HCT116 (cell line): ENCODE measurements at regions not wholly inside any gene's neighbourhood (a gene's known extent, or its start where the extent isn't known, plus 50 kb on each side); places are given as distances from the start of the nearest gene placed in this dataset.

Source experiments
- ATAC-seq: fragments of 200-7000 bp; cut with Tn5 transposase; 2 replicates; pipeline ENCODE4 v1.9.1; 2020; ENCODE audit warnings: mild to moderate bottlenecking, moderate library complexity
- BruUV-seq: library from RNA; stranded (reverse); fragments of 400-500 nt; replicated peaks from 2 replicates; lab custom pipeline; 2021; lab: Mats Ljungman, UMichigan
- CTCF ChIA-PET: fragments of 300-600 bp; sonication (Branson Sonifier 250); formaldehyde crosslinking; loops from one replicate; lab custom pipeline; 2021; ENCODE audit warnings: antibody characterized with exemption; lab: Charles Lee
- POLR2A ChIA-PET: fragments of 300-600, 350-600 bp; sonication (Branson Sonifier 250); formaldehyde crosslinking; loops from one replicate; lab custom pipeline; 2021; ENCODE audit warnings: antibody characterized with exemption; lab: Charles Lee
- RAD21 ChIA-PET, 2 experiments: fragments of 300-600 bp; sonication (Branson Sonifier 250); formaldehyde crosslinking; loops; one replicate each; lab custom pipeline; 2023; ENCODE audit warnings: low total read pairs in 2 of 2; ENCODE audit not compliant: uncharacterized antibody in 2 of 2, unreplicated experiment in 2 of 2, low non-redundant PET in 1 of 2; lab: Charles Lee
- DNase-seq: peaks from one replicate; pipeline ENCODE4 v3.0.0-alpha.2; 2010; ENCODE audit warnings: low read depth, low spot score
- H2AFZ ChIP-seq: fragments of 200-600 bp; shearing (Covaris generic), sonication (generic); 2 replicates; pipeline ENCODE4 v1.6.1; 2017; ENCODE audit warnings: low read depth, mixed run types, mixed read lengths, antibody characterized with exemption, low read length; ENCODE audit not compliant: poor library complexity, severe bottlenecking
- H3K27ac ChIP-seq: 2 replicates; pipeline ENCODE4 v1.5.1; 2012; ENCODE audit warnings: low read depth, low read length
- H3K27me3 ChIP-seq: fragments of 200-600 bp; sonication (generic); 2 replicates; pipeline ENCODE4 v1.6.1; 2016; ENCODE audit warnings: mixed run types, low read length, mixed read lengths; ENCODE audit not compliant: insufficient read depth
- H3K36me3 ChIP-seq, 2 experiments: fragments of 200-500 bp in 1 of 2; fragments of 200-600 bp in 1 of 2; sonication (Bioruptor generic) in 1 of 2; sonication (generic) in 1 of 2; 2 replicates each; pipeline versions ENCODE4 v1.5.1 to v1.6.1; 2014 to 2016; ENCODE audit warnings: low read length in 2 of 2, inconsistent platforms in 1 of 2, mixed read lengths in 1 of 2, mixed run types in 1 of 2; ENCODE audit not compliant: insufficient read depth in 2 of 2, control insufficient read depth in 1 of 2
- H3K4me1 ChIP-seq, 2 experiments: fragments of 200-600 bp in 1 of 2; sonication (generic) in 1 of 2; 2 replicates each; pipeline versions ENCODE4 v1.5.1 to v1.6.1; 2012 to 2017; ENCODE audit warnings: low read length in 2 of 2, inconsistent platforms in 1 of 2, mild to moderate bottlenecking in 1 of 2, mixed read lengths in 1 of 2, mixed run types in 1 of 2, moderate library complexity in 1 of 2; ENCODE audit not compliant: insufficient read depth in 2 of 2, control insufficient read depth in 1 of 2
- H3K4me2 ChIP-seq: fragments of 200-600 bp; sonication (generic); 2 replicates; pipeline ENCODE4 v1.6.1; 2017; ENCODE audit warnings: mixed run types, low read length, mixed read lengths
- H3K4me3 ChIP-seq, 2 experiments: fragments of 200-600 bp in 1 of 2; sonication (generic) in 1 of 2; replicated peaks in 1 of 2; 2 replicates each; pipeline ENCODE4 v1.5.1; 2011 to 2016; ENCODE audit warnings: low read length in 2 of 2, control low read depth in 1 of 2, low read depth in 1 of 2, mild to moderate bottlenecking in 1 of 2, mixed read lengths in 1 of 2, mixed run types in 1 of 2
- H3K79me2 ChIP-seq: fragments of 200-600 bp; sonication (generic); 2 replicates; pipeline ENCODE4 v1.6.1; 2017; ENCODE audit warnings: mild to moderate bottlenecking, mixed run types, low read length, moderate library complexity, mixed read lengths; ENCODE audit not compliant: insufficient read depth
- H3K9ac ChIP-seq: fragments of 200-600 bp; sonication (generic); 2 replicates; pipeline ENCODE4 v1.6.1; 2016; ENCODE audit warnings: low read length, mixed read lengths
- H3K9me2 ChIP-seq: fragments of 200-600 bp; sonication (generic), shearing (Covaris generic); 2 replicates; pipeline ENCODE4 v1.6.1; 2017; ENCODE audit warnings: mixed run types, mild to moderate bottlenecking, moderate library complexity; ENCODE audit not compliant: insufficient read depth
- H3K9me3 ChIP-seq, 2 experiments: fragments of 200-500 bp in 1 of 2; fragments of 200-600 bp in 1 of 2; sonication (Bioruptor generic) in 1 of 2; sonication (generic) in 1 of 2; 2 replicates each; pipeline ENCODE4 v1.6.1; 2014 to 2017; ENCODE audit warnings: low read length in 2 of 2, mixed read lengths in 2 of 2, inconsistent platforms in 1 of 2, low read depth in 1 of 2, mild to moderate bottlenecking in 1 of 2, mixed run types in 1 of 2, moderate library complexity in 1 of 2; ENCODE audit not compliant: control insufficient read depth in 1 of 2, insufficient read depth in 1 of 2
- H4K20me1 ChIP-seq: fragments of 200-600 bp; sonication (generic), shearing (Covaris generic); 2 replicates; pipeline ENCODE4 v1.6.1; 2017; ENCODE audit warnings: mixed run types, mild to moderate bottlenecking, moderate library complexity; ENCODE audit not compliant: insufficient read depth
- CBX3 ChIP-seq: IDR thresholded peaks from 2 replicates; pipeline ENCODE4 v1.6.1; 2012; ENCODE audit warnings: low read depth
- CTCF ChIP-seq, 3 experiments: fragments of 200-600 bp in 1 of 3; sonication (generic) in 1 of 3; IDR thresholded peaks in 2 of 3; conservative IDR thresholded peaks in 1 of 3; 2 replicates each; pipeline ENCODE4 v1.5.1; 2012 to 2017; ENCODE audit warnings: low read depth in 2 of 3, low read length in 2 of 3, antibody characterized with exemption in 1 of 3, borderline replicate concordance in 1 of 3, control low read depth in 1 of 3, mild to moderate bottlenecking in 1 of 3, mixed read lengths in 1 of 3, mixed run types in 1 of 3, moderate library complexity in 1 of 3; ENCODE audit not compliant: insufficient read depth in 1 of 3
- EGR1 ChIP-seq: IDR thresholded peaks from 2 replicates; pipeline ENCODE4 v1.6.1; 2012; ENCODE audit warnings: low read depth
- ELF1 ChIP-seq: IDR thresholded peaks from 2 replicates; pipeline ENCODE4 v1.6.1; 2012; ENCODE audit warnings: low read depth, borderline replicate concordance
- FOSL1 ChIP-seq: IDR thresholded peaks from 2 replicates; pipeline ENCODE4 v1.6.1; 2012; ENCODE audit warnings: low read depth
- JUND ChIP-seq: IDR thresholded peaks from 2 replicates; pipeline ENCODE4 v1.6.1; 2012
- MAX ChIP-seq: IDR thresholded peaks from 2 replicates; pipeline ENCODE4 v1.6.1; 2012
- RAD21 ChIP-seq: IDR thresholded peaks from 2 replicates; pipeline ENCODE4 v1.6.1; 2012; ENCODE audit warnings: low read depth, mild to moderate bottlenecking
- SP1 ChIP-seq: IDR thresholded peaks from 2 replicates; pipeline ENCODE4 v1.6.1; 2012; ENCODE audit warnings: low read depth
- YY1 ChIP-seq: IDR thresholded peaks from 2 replicates; pipeline ENCODE4 v1.6.1; 2011; ENCODE audit warnings: low read length, low read depth, moderate library complexity, mild to moderate bottlenecking; ENCODE audit not compliant: insufficient replicate concordance; ENCODE audit errors: extremely low read depth
- ZFX ChIP-seq: fragments of 450-650 bp; IDR thresholded peaks from 2 replicates; pipeline ENCODE4 v1.6.1; 2017
- intact Hi-C: fragments of 100-400 bp; cut with micrococcal nuclease; formaldehyde crosslinking; loops from 2 replicates; pipeline ENCODE4 v1.10.0; 2022

GRCh38 chr9:135321580-135321979 lies 158.0 kb upstream of the PPP1R26 start:
- no peaks in the 10 kb centered on the region for H3K9me2 ChIP-seq
- H3K9ac ChIP-seq, result no peak overlapping the region
- CTCF ChIA-PET, result no interaction called here
- no TSS peak for BruUV-seq
- H3K9me3 ChIP-seq, result no peaks in the 10 kb centered on the region
- no peaks in the 10 kb centered on the region for H4K20me1 ChIP-seq
- TF ChIP-seq MAX (no peak), SP1 (no peak), ELF1 (no peak), EGR1 (no peak), ZFX (no peak), FOSL1 (no peak), CBX3 (no peak), CTCF (IDR thresholded peaks at IDR 0.05 in 2 of 3, conservative IDR thresholded peaks at IDR 0.05 in 1 of 3; ENCODE audit: borderline replicate concordance in 1 of 3, insufficient read depth in 1 of 3, low read depth in 2 of 3, low read length in 2 of 3) (no peak), RAD21 (no peak), JUND (no peak), YY1 (no peak)
- no peak for DNase-seq
- no peaks in the 10 kb centered on the region for H3K79me2 ChIP-seq
- ATAC-seq, result no peak
- no peak overlapping the region for H3K4me2 ChIP-seq
- H3K36me3 ChIP-seq, result no peaks in the 10 kb centered on the region
- H2AFZ ChIP-seq, result no peak overlapping the region
- RAD21 ChIA-PET, result no interaction called here
- intact Hi-C loops, result no loop called here
- H3K27me3 ChIP-seq, result peaks cover 7% of the 10 kb centered on the region
- no peak overlapping the region for H3K4me3 ChIP-seq
- H3K27ac ChIP-seq, result no peak overlapping the region
- POLR2A ChIA-PET, result no interaction called here
- H3K4me1 ChIP-seq, result no peaks in the 10 kb centered on the region
